Activated CD4-positive, alpha-beta T cell treated with anti-CD3 and anti-CD28 coated beads, Interleukin-2, amount 10 ng/mL, durations not matched to agents 7 days and 5 days (primary cell): ENCODE measurements at regions not wholly inside any gene's neighbourhood (a gene's known extent, or its start where the extent isn't known, plus 50 kb on each side); places are given as distances from the start of the nearest gene placed in this dataset.
"Not testable (repeated sequence)": the region's sequence is repeated elsewhere in the genome, so short reads cannot be mapped to it uniquely, and the experiment has no call there.

Experiments
- CTCF ChIA-PET: fragments of 350-600 bp; sonication (Branson Sonifier 250); formaldehyde crosslinking; loops from one replicate; lab custom pipeline; 2021; ENCODE audit warnings: antibody characterized with exemption; lab: Charles Lee
- POLR2A ChIA-PET: fragments of 350-600 bp; sonication (Branson Sonifier 250); formaldehyde crosslinking; loops from one replicate; lab custom pipeline; 2021; ENCODE audit warnings: antibody characterized with exemption; lab: Charles Lee
- DNase-seq: peaks from one replicate; pipeline ENCODE4 v3.0.0-alpha.2; 2020
- H3K27ac Mint-ChIP-seq: one replicate; pipeline ENCODE4 v1.8.0; 2021; ENCODE audit warnings: mild to moderate bottlenecking, moderate library complexity, mixed read lengths
- H3K27me3 Mint-ChIP-seq: one replicate; pipeline ENCODE4 v1.8.0; 2021; ENCODE audit warnings: mixed read lengths
- H3K36me3 Mint-ChIP-seq: one replicate; pipeline ENCODE4 v1.8.0; 2021; ENCODE audit warnings: low read depth, mixed read lengths
- H3K4me1 Mint-ChIP-seq: one replicate; pipeline ENCODE4 v1.8.0; 2021; ENCODE audit warnings: mixed read lengths
- H3K4me3 Mint-ChIP-seq: one replicate; pipeline ENCODE4 v1.8.0; 2021; ENCODE audit warnings: mild to moderate bottlenecking, moderate library complexity, mixed read lengths
- H3K9me3 Mint-ChIP-seq: one replicate; pipeline ENCODE4 v1.8.0; 2021; ENCODE audit warnings: mixed read lengths

GRCh38 chr20:30521686-30522415, 735.6 kb upstream of the DEFB115 start:
- CTCF ChIA-PET, POLR2A ChIA-PET, DNase-seq, H3K27me3 Mint-ChIP-seq, H3K4me1 Mint-ChIP-seq, H3K4me3 Mint-ChIP-seq, H3K9me3 Mint-ChIP-seq, H3K36me3 Mint-ChIP-seq, H3K27ac Mint-ChIP-seq: not testable (repeated sequence)

GRCh38 chr20:30524155-30524554, 733.3 kb upstream of the DEFB115 start:
- H3K36me3 Mint-ChIP-seq, DNase-seq, POLR2A ChIA-PET, H3K27me3 Mint-ChIP-seq, H3K4me3 Mint-ChIP-seq, H3K9me3 Mint-ChIP-seq, CTCF ChIA-PET, H3K4me1 Mint-ChIP-seq, H3K27ac Mint-ChIP-seq: not testable (repeated sequence)

GRCh38 chr20:30524761-30525160, 732.7 kb upstream of the DEFB115 start:
- H3K27me3 Mint-ChIP-seq, CTCF ChIA-PET, H3K27ac Mint-ChIP-seq, H3K4me3 Mint-ChIP-seq, H3K4me1 Mint-ChIP-seq, POLR2A ChIA-PET, H3K36me3 Mint-ChIP-seq, DNase-seq: not testable (repeated sequence)
- H3K9me3 Mint-ChIP-seq, result peaks cover 11% of the 10 kb centered on the region

GRCh38 chr20:30533653-30534052, 723.8 kb upstream of the DEFB115 start:
- CTCF ChIA-PET, POLR2A ChIA-PET: not testable (repeated sequence)

GRCh38 chr20:30537459-30537858, 720.0 kb upstream of the DEFB115 start:
- H3K27ac Mint-ChIP-seq, H3K4me1 Mint-ChIP-seq, CTCF ChIA-PET, H3K27me3 Mint-ChIP-seq, POLR2A ChIA-PET, DNase-seq, H3K4me3 Mint-ChIP-seq, H3K36me3 Mint-ChIP-seq: not testable (repeated sequence)
- H3K9me3 Mint-ChIP-seq, result peaks cover 17% of the 10 kb centered on the region

More at GRCh38 chr20:30533653-30534052, 723.8 kb upstream of the DEFB115 start:
- peaks cover 18% of the 10 kb centered on the region for H3K9me3 Mint-ChIP-seq
- not testable (repeated sequence) for H3K4me3 Mint-ChIP-seq, H3K36me3 Mint-ChIP-seq, H3K4me1 Mint-ChIP-seq, DNase-seq, H3K27ac Mint-ChIP-seq, H3K27me3 Mint-ChIP-seq

GRCh38 chr20:30540330-30541069, 717.0 kb upstream of the DEFB115 start:
- H3K27me3 Mint-ChIP-seq, POLR2A ChIA-PET, DNase-seq, H3K36me3 Mint-ChIP-seq, CTCF ChIA-PET, H3K4me1 Mint-ChIP-seq, H3K4me3 Mint-ChIP-seq, H3K27ac Mint-ChIP-seq: not testable (repeated sequence)
- H3K9me3 Mint-ChIP-seq, result peaks cover 24% of the 10 kb centered on the region

- H3K4me1 Mint-ChIP-seq, H3K27ac Mint-ChIP-seq, H3K4me3 Mint-ChIP-seq, H3K27me3 Mint-ChIP-seq, DNase-seq, H3K36me3 Mint-ChIP-seq, POLR2A ChIA-PET, CTCF ChIA-PET: not testable (repeated sequence)
- peaks cover 10% of the 10 kb centered on the region for H3K9me3 Mint-ChIP-seq
Observed at GRCh38 chr20:30551236-30551635, 706.2 kb upstream of the DEFB115 start.

- H3K4me1 Mint-ChIP-seq, H3K27ac Mint-ChIP-seq, DNase-seq, H3K36me3 Mint-ChIP-seq, CTCF ChIA-PET, POLR2A ChIA-PET, H3K27me3 Mint-ChIP-seq, H3K9me3 Mint-ChIP-seq, H3K4me3 Mint-ChIP-seq: not testable (repeated sequence)
Observed at GRCh38 chr20:30556797-30557196, 700.7 kb upstream of the DEFB115 start.

GRCh38 chr20:30565086-30565485, 692.4 kb upstream of the DEFB115 start:
- H3K4me1 Mint-ChIP-seq, H3K9me3 Mint-ChIP-seq, CTCF ChIA-PET, H3K27ac Mint-ChIP-seq, POLR2A ChIA-PET, H3K4me3 Mint-ChIP-seq, H3K27me3 Mint-ChIP-seq, DNase-seq, H3K36me3 Mint-ChIP-seq: not testable (repeated sequence)

GRCh38 chr20:30569867-30570266, 687.6 kb upstream of the DEFB115 start:
- H3K4me1 Mint-ChIP-seq, H3K27ac Mint-ChIP-seq, H3K36me3 Mint-ChIP-seq, H3K9me3 Mint-ChIP-seq, CTCF ChIA-PET, POLR2A ChIA-PET, DNase-seq, H3K4me3 Mint-ChIP-seq, H3K27me3 Mint-ChIP-seq: not testable (repeated sequence)

- H3K9me3 Mint-ChIP-seq, DNase-seq, H3K36me3 Mint-ChIP-seq, H3K27me3 Mint-ChIP-seq, H3K4me3 Mint-ChIP-seq, POLR2A ChIA-PET, CTCF ChIA-PET, H3K4me1 Mint-ChIP-seq, H3K27ac Mint-ChIP-seq: not testable (repeated sequence)
Observed at GRCh38 chr20:30570622-30571021, 686.8 kb upstream of the DEFB115 start.

GRCh38 chr20:30574337-30574736, 683.1 kb upstream of the DEFB115 start:
- CTCF ChIA-PET, H3K36me3 Mint-ChIP-seq, POLR2A ChIA-PET, H3K4me1 Mint-ChIP-seq, H3K4me3 Mint-ChIP-seq, H3K27me3 Mint-ChIP-seq, H3K9me3 Mint-ChIP-seq, DNase-seq, H3K27ac Mint-ChIP-seq: not testable (repeated sequence)

- CTCF ChIA-PET, H3K4me3 Mint-ChIP-seq, H3K27me3 Mint-ChIP-seq, H3K27ac Mint-ChIP-seq, H3K9me3 Mint-ChIP-seq, H3K36me3 Mint-ChIP-seq, H3K4me1 Mint-ChIP-seq, DNase-seq, POLR2A ChIA-PET: not testable (repeated sequence)
Observed at GRCh38 chr20:30579069-30579468, 678.4 kb upstream of the DEFB115 start.
